Smooth muscle cell (in vitro differentiated cells): ENCODE measurements at regions not wholly inside any gene's neighbourhood (a gene's known extent, or its start where the extent isn't known, plus 50 kb on each side); places are given as distances from the start of the nearest gene placed in this dataset.

ENCODE experiments used
- DNase-seq: peaks from one replicate; lab custom pipeline; 2025; ENCODE audit not compliant: unreplicated experiment; lab: John Stamatoyannopoulos, UW
- H2AFZ ChIP-seq: fragments of 200-600 bp; sonication (generic); 2 replicates; pipeline ENCODE4 v1.6.0; 2016; ENCODE audit warnings: antibody characterized with exemption, low read depth, mild to moderate bottlenecking
- H3F3A ChIP-seq: fragments of 200-600 bp; sonication (generic); 2 replicates; pipeline ENCODE4 v1.6.0; 2017; ENCODE audit warnings: antibody characterized with exemption, low read depth
- H3K27ac ChIP-seq: fragments of 200-600 bp; sonication (generic); 2 replicates; pipeline ENCODE4 v1.5.1; 2016; ENCODE audit warnings: low read depth, mild to moderate bottlenecking
- H3K27me3 ChIP-seq: fragments of 200-600 bp; sonication (generic); 2 replicates; pipeline ENCODE4 v1.6.1; 2016; ENCODE audit warnings: low read depth, mild to moderate bottlenecking
- H3K36me3 ChIP-seq: fragments of 200-600 bp; sonication (generic); 2 replicates; pipeline ENCODE4 v1.5.1; 2016; ENCODE audit warnings: low read depth
- H3K4me1 ChIP-seq: fragments of 200-600 bp; sonication (generic); 2 replicates; pipeline ENCODE4 v1.5.1; 2016; ENCODE audit warnings: low read depth
- H3K4me2 ChIP-seq: fragments of 200-600 bp; sonication (generic); 2 replicates; pipeline ENCODE4 v1.6.0; 2016; ENCODE audit warnings: mild to moderate bottlenecking
- H3K4me3 ChIP-seq: fragments of 200-600 bp; sonication (generic); 2 replicates; pipeline ENCODE4 v1.5.1; 2016; ENCODE audit warnings: mild to moderate bottlenecking
- H3K79me2 ChIP-seq: fragments of 200-600 bp; sonication (generic); 2 replicates; pipeline ENCODE4 v1.6.0; 2016; ENCODE audit warnings: low read depth, mild to moderate bottlenecking
- H3K9ac ChIP-seq: fragments of 200-600 bp; sonication (generic); 2 replicates; pipeline ENCODE4 v1.6.0; 2016; ENCODE audit warnings: low read depth
- H3K9me3 ChIP-seq: fragments of 200-600 bp; sonication (generic); replicated peaks from 2 replicates; pipeline ENCODE4 v1.5.1; 2016; ENCODE audit warnings: low read depth
- H4K20me1 ChIP-seq: fragments of 200-600 bp; sonication (generic); 2 replicates; pipeline ENCODE4 v1.6.0; 2016; ENCODE audit warnings: low read depth
- CTCF ChIP-seq: fragments of 200-600 bp; sonication (generic); IDR thresholded peaks from 2 replicates; pipeline ENCODE4 v1.5.1; 2017; ENCODE audit warnings: borderline replicate concordance, mild to moderate bottlenecking, antibody characterized with exemption; ENCODE audit not compliant: insufficient read depth, poor library complexity, severe bottlenecking
- WGBS: methylation state at CpG from one replicate; pipeline ENCODE4 v1.1.7; 2016; ENCODE audit warnings: low lambda C conversion rate; 5-methylcytosine and 5-hydroxymethylcytosine counted together

DNA sequence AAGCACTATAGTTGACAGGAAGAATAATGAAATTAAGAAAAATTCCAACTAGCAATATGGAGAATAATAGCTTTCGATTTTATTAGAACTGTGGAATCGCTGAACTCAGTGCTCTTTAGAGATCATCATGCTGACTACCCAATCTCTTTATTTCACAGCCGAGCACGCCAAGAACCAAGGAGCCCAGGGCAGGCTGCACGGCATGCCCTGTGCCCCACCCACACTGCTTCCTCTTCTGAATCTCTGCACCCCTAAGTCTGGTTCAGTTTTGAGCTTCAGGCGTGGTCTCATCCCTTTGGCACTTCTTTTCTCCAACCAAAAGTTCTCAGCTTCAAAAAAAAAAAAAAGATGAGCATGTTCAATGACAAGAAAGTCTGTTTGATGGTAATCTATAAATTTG lies 92.4 kb upstream of the ZNF800 start:
- Histone ChIP-seq H3K27me3 (no peaks in the 10 kb centered on the region), H3K9ac (no peak overlapping the region), H4K20me1 (no peaks in the 10 kb centered on the region), H2AFZ (no peak overlapping the region), H3K4me3 (no peak overlapping the region), H3K9me3 (no peaks in the 10 kb centered on the region), H3K27ac (no peak overlapping the region), H3K4me2 (no peak overlapping the region), H3F3A (no peaks in the 10 kb centered on the region), H3K4me1 (no peaks in the 10 kb centered on the region), H3K79me2 (no peaks in the 10 kb centered on the region), H3K36me3 (no peaks in the 10 kb centered on the region)
- DNase-seq = no peak
- TF ChIP-seq CTCF = no peak
- 70% methylated on average over 6 of the region's 6 CpGs for WGBS

DNA sequence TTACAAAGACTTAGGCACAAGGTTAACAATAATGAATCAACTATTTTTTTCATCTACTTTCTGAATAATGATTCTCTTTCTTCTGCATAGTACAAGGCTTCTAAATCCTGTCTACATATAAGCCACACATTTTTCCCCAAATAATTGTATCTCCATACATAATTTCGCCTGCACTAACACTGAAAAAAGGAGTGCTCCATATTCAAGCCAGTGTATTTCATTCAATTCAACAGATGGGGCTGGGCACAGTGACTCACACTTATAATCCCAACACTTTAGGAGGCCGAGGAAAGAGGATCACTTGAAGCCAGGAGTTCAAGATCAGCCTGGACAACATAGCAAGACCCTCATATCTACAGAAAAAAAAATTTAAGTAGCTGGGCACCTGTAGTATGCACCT lies 86.0 kb upstream of the ZNF800 start:
- H3F3A ChIP-seq = no peaks in the 10 kb centered on the region
- 86% methylated on average over 2 of the region's 2 CpGs for WGBS
- no peak overlapping the region for H3K27ac ChIP-seq

GRCh38 chr7:127478024-127478355 lies 85.5 kb upstream of the ZNF800 start:
- Histone ChIP-seq H3K9ac (no peak overlapping the region), H3F3A (no peaks in the 10 kb centered on the region), H3K27ac (no peak overlapping the region), H3K4me3 (no peak overlapping the region), H3K9me3 (no peaks in the 10 kb centered on the region), H4K20me1 (no peaks in the 10 kb centered on the region), H3K4me2 (no peak overlapping the region), H3K4me1 (no peaks in the 10 kb centered on the region), H3K79me2 (no peaks in the 10 kb centered on the region), H2AFZ (no peak overlapping the region), H3K36me3 (no peaks in the 10 kb centered on the region), H3K27me3 (no peaks in the 10 kb centered on the region)
- no peak for DNase-seq
- no peak for TF ChIP-seq CTCF
- 0% methylated on average over 1 of the region's 1 CpG for WGBS

More for the DNA sequence above, 86.0 kb upstream of the ZNF800 start:
- no peaks in the 10 kb centered on the region for H3K9me3 ChIP-seq
- H3K4me1 ChIP-seq = no peaks in the 10 kb centered on the region
- no peak for TF ChIP-seq CTCF
- H3K27me3 ChIP-seq = no peaks in the 10 kb centered on the region
- no peak overlapping the region for H3K4me3 ChIP-seq
- H2AFZ ChIP-seq = no peak overlapping the region
- no peak overlapping the region for H3K4me2 ChIP-seq
- H4K20me1 ChIP-seq = no peaks in the 10 kb centered on the region
- DNase-seq = no peak
- H3K79me2 ChIP-seq = no peaks in the 10 kb centered on the region
- no peaks in the 10 kb centered on the region for H3K36me3 ChIP-seq
- no peak overlapping the region for H3K9ac ChIP-seq

GRCh38 chr7:127477295-127478023 lies 85.0 kb upstream of the ZNF800 start:
- H4K20me1 ChIP-seq = no peaks in the 10 kb centered on the region
- H3K9ac ChIP-seq = no peak overlapping the region
- no peak for TF ChIP-seq CTCF
- no peak overlapping the region for H2AFZ ChIP-seq
- no peaks in the 10 kb centered on the region for H3K36me3 ChIP-seq
- H3K4me1 ChIP-seq = no peaks in the 10 kb centered on the region
- no peak overlapping the region for H3K4me3 ChIP-seq
- no peak overlapping the region for H3K4me2 ChIP-seq
- no peak for DNase-seq
- 74% methylated on average over 7 of the region's 7 CpGs for WGBS
- no peaks in the 10 kb centered on the region for H3K9me3 ChIP-seq
- H3K27me3 ChIP-seq = no peaks in the 10 kb centered on the region
- H3K79me2 ChIP-seq = no peaks in the 10 kb centered on the region
- no peak overlapping the region for H3K27ac ChIP-seq
- H3F3A ChIP-seq = no peaks in the 10 kb centered on the region
